Esophagus squamous epithelium (tissue), 5 donors: ENCODE measurements at regions not wholly inside any gene's neighbourhood (a gene's known extent, or its start where the extent isn't known, plus 50 kb on each side); places are given as distances from the start of the nearest gene placed in this dataset.

Experiments used
- DNase-seq: peaks from one replicate; lab custom pipeline; 2025; lab: John Stamatoyannopoulos, UW
- H3K27ac ChIP-seq, 4 donors: fragments of 200-600 bp; sonication (generic); one replicate each; pipeline ENCODE4 v1.5.1; 2016 to 2019; ENCODE audit warnings: mild to moderate bottlenecking in 1 of 4
- H3K27me3 ChIP-seq, 4 donors: fragments of 200-600 bp; sonication (generic); 1 replicate in 3 of 4; 2 replicates in 1 of 4; pipeline versions ENCODE4 v1.5.1 to v1.6.0; 2017 to 2021; ENCODE audit warnings: antibody characterized with exemption in 1 of 4
- H3K36me3 ChIP-seq, 3 donors: fragments of 200-600 bp; sonication (generic); one replicate each; pipeline ENCODE4 v1.5.1; 2016 to 2019
- H3K4me1 ChIP-seq, 3 donors: fragments of 200-600 bp; sonication (generic); one replicate each; pipeline ENCODE4 v1.5.1; 2017 to 2019
- H3K4me3 ChIP-seq, 4 donors: fragments of 200-600 bp; sonication (generic); 1 replicate in 3 of 4; 2 replicates in 1 of 4; pipeline ENCODE4 v1.5.1; 2016 to 2019; ENCODE audit warnings: mild to moderate bottlenecking in 2 of 4, moderate library complexity in 1 of 4
- H3K9me3 ChIP-seq, 3 donors: fragments of 200-600 bp; sonication (generic); one replicate each; pipeline ENCODE4 v1.5.1; 2016 to 2019
- POLR2A ChIP-seq, 4 donors: fragments of 450-650 bp; IDR thresholded peaks; one replicate each; pipeline ENCODE4 v1.6.1; 2017; ENCODE audit warnings: antibody characterized with exemption in 4 of 4, mild to moderate bottlenecking in 4 of 4, moderate library complexity in 3 of 4
- WGBS, 2 donors: methylation state at CpG; one replicate each; pipeline ENCODE4 v1.1.5; 2018; 5-methylcytosine and 5-hydroxymethylcytosine counted together
- intact Hi-C: fragments of 100-400 bp; cut with DNase I; formaldehyde crosslinking; loops from one replicate; pipeline ENCODE4 v1.15.0; 2022
- TF ChIP-seq, protein P1 (sequence below), 6 experiments: fragments of 450-650 bp in 4 of 6; fragments of 200-600 bp in 2 of 6; sonication (generic) in 2 of 6; IDR thresholded peaks; one replicate each; pipeline ENCODE4 v1.5.1; 2016 to 2019; ENCODE audit warnings: antibody characterized with exemption in 6 of 6, mild to moderate bottlenecking in 4 of 6, moderate library complexity in 4 of 6
- donor health status: DM: yes; HTN: yes; CAD: no.

DNA sequence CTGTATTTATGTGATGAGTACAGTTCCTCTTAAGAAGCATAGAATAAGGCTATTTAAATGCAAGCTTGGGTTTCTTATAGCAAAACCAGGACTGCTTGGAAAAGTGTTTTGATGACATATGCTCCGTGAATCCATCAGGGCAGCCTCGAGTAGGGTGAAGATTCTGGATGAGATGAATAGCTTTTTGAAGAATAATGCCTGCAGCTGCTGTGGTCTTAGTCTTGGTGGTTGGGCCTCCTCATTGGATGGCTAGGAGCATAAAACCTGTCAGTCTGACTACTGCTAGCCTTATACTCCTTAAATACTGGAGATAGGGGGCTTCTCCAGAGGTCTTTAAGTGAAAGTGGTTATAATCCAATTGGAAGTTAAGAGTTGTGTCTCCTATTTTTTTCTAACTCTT, 704.3 kb downstream of the FGF9 start:
- 75 to 83% methylated on average over 2 of the region's 2 CpGs for WGBS, 2 donors
- Histone ChIP-seq H3K4me1 (no peaks in the 10 kb centered on the region), H3K9me3 (peaks cover 0 to 33% (median 4%) of the 10 kb centered on the region in 3 donors), H3K36me3 (no peaks in the 10 kb centered on the region), H3K27ac (no peak overlapping the region), H3K4me3 (no peak overlapping the region), H3K27me3 (no peaks in the 10 kb centered on the region)
- no peak for DNase-seq
- TF ChIP-seq, protein P1, sequence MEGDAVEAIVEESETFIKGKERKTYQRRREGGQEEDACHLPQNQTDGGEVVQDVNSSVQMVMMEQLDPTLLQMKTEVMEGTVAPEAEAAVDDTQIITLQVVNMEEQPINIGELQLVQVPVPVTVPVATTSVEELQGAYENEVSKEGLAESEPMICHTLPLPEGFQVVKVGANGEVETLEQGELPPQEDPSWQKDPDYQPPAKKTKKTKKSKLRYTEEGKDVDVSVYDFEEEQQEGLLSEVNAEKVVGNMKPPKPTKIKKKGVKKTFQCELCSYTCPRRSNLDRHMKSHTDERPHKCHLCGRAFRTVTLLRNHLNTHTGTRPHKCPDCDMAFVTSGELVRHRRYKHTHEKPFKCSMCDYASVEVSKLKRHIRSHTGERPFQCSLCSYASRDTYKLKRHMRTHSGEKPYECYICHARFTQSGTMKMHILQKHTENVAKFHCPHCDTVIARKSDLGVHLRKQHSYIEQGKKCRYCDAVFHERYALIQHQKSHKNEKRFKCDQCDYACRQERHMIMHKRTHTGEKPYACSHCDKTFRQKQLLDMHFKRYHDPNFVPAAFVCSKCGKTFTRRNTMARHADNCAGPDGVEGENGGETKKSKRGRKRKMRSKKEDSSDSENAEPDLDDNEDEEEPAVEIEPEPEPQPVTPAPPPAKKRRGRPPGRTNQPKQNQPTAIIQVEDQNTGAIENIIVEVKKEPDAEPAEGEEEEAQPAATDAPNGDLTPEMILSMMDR (IDR thresholded peaks at IDR 0.05): no peak
- TF ChIP-seq POLR2A (IDR thresholded peaks at IDR 0.05): no peak
- intact Hi-C loops: no loop called here

DNA sequence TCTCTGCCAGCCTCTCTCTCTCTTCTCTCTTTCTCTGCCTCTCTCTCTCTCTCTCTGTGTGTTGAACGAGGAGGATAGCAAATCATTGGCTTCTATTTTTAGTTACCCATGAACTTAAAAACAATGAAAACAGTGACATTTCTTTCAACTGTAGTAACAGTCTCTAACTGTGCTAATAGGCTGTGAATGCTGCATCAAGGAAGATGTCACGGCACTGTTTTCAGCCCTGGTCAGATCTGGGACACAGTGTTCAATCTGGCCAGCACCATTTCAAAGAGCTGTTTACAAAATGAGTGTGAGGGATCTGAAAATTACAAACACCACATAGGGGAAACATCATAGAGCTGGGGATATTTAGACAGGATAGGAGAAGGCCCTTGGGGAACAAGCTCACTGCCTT, 717.0 kb downstream of the FGF9 start:
- DNase-seq: no peak
- H3K27me3 ChIP-seq: no peaks in the 10 kb centered on the region
- no peak for TF ChIP-seq POLR2A (IDR thresholded peaks at IDR 0.05)
- TF ChIP-seq, protein P1 (IDR thresholded peaks at IDR 0.05): no peak
- no peaks in the 10 kb centered on the region for H3K36me3 ChIP-seq
- intact Hi-C loops: no loop called here
- 40 to 57% methylated on average over 2 of the region's 2 CpGs for WGBS, 2 donors
- no peaks in the 10 kb centered on the region for H3K9me3 ChIP-seq
- no peaks in the 10 kb centered on the region for H3K4me1 ChIP-seq
- H3K4me3 ChIP-seq: no peak overlapping the region
- H3K27ac ChIP-seq: no peak overlapping the region

DNA sequence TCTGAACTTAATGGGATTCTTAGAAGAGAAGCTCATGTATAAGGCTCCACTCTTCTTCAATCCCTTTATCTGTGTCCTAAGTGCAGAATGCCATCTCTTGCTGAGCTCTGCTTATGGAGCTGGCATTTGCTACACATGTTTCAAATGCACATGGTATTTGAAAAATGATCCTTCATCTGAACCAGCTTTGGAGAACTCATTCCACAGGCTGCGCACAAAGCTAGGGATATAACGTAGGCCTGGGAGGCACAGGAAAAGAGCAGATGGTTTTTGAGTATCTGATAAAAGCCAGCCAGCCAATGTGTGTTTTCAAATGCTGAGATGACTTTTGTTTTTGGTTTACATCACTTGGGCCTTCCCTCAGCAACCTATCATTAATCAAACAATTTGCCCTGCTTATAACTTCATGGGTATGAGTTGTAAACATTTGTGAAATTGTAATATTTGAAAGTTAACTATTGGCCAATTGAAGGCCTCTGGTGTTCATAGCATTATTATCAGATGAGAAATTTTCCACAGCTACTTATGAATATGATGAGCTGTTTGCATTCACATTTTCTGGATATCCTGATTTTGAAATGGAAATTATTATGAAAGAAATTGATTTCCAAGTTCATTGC, 729.0 kb downstream of the FGF9 start:
- Histone ChIP-seq H3K9me3 (no peaks in the 10 kb centered on the region), H3K27ac (no peak overlapping the region), H3K4me1 (no peaks in the 10 kb centered on the region), H3K27me3 (no peaks in the 10 kb centered on the region), H3K4me3 (no peak overlapping the region), H3K36me3 (no peaks in the 10 kb centered on the region)
- intact Hi-C loops: no loop called here
- no peak for DNase-seq
- 90 to 94% methylated on average over 2 of the region's 2 CpGs for WGBS, 2 donors
- TF ChIP-seq, protein P1 (IDR thresholded peaks at IDR 0.05): no peak
- no peak for TF ChIP-seq POLR2A (IDR thresholded peaks at IDR 0.05)

DNA sequence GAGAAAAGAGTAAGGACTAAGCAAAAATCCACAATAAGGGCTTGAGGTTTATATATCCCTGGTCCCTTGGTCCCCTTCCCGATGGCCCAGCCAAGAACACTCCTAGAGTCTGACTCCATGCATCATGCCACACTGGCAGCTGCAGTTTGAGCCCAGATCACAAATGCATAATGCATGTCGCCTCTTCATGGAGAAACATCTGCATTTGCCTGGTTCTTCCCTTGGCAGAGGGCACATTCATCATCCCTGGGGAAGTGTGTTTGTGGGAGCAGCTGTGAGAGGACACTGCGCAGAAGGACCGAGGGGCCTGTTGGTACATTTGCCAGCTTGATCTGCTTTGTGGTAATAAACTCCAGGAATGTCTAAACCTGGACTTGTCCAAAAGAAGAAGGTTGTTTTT, 731.8 kb downstream of the FGF9 start:
- no peak for TF ChIP-seq POLR2A (IDR thresholded peaks at IDR 0.05)
- TF ChIP-seq, protein P1 (IDR thresholded peaks at IDR 0.05): no peak

DNA sequence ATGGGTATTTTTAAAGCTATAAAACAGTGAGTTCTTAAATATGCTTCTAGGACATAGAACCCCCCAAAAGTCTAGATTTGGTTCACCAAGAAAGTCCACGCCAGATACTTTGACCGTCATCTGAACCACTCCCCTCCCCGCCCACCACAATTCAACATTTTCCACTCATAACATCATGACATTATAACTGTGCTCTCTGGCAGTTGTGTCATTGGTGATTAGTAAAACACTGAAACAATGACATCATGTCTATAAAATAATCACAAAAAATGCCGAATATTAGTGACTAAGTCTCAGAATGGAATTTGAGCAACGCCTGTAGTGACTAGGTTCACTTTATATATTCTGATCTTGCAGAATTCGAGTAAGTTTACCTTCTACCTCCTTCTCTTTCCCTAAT, 732.3 kb downstream of the FGF9 start:
- Histone ChIP-seq H3K36me3 (no peaks in the 10 kb centered on the region), H3K27ac (no peak overlapping the region), H3K27me3 (no peaks in the 10 kb centered on the region), H3K4me3 (no peak overlapping the region), H3K9me3 (no peaks in the 10 kb centered on the region), H3K4me1 (no peaks in the 10 kb centered on the region)
- intact Hi-C loops: no loop called here
- no peak for DNase-seq
- WGBS, 2 donors: 69 to 78% methylated on average over 6 of the region's 6 CpGs
- no peak for TF ChIP-seq POLR2A (IDR thresholded peaks at IDR 0.05)
- TF ChIP-seq, protein P1 (IDR thresholded peaks at IDR 0.05): no peak

More for the DNA sequence above, 731.8 kb downstream of the FGF9 start:
- Histone ChIP-seq H3K9me3 (no peaks in the 10 kb centered on the region), H3K4me1 (no peaks in the 10 kb centered on the region), H3K27ac (no peak overlapping the region), H3K27me3 (no peaks in the 10 kb centered on the region), H3K4me3 (no peak overlapping the region), H3K36me3 (no peaks in the 10 kb centered on the region)
- intact Hi-C loops: no loop called here
- no peak for DNase-seq
- 69 to 95% methylated on average over 4 of the region's 4 CpGs for WGBS, 2 donors
